ENCODE measurements at regions not wholly inside any gene's neighbourhood (a gene's known extent, or its start where the extent isn't known, plus 50 kb on each side); places are given as distances from the start of the nearest gene placed in this dataset.
A peak's percentile ranks its signal among the peaks of the same experiment; 100 is the strongest.

DNA sequence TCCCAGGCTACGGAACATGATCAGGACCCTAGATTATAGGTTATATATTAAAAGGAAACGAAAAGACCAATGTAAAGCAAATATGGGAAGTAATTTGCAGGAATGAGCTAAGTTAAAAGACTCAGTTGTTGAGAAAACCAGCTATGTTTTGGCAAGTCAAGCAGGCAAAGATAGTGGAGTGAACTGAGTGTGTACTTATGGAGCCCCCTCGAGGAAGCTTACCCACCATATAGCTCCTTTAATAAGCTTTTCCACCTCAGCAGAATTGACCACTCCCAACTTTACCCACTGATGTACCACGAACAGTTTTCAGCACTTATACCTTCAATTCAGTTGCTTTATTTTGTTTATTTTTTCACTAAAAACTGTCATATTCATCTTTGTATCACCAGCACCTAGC is 57.3 kb upstream of the PJA2 start:
- no peak overlapping the region for H3K27ac ChIP-seq (ENCODE audit: low read depth, low read length)
- no peak overlapping the region for H3K4me2 ChIP-seq (ENCODE audit: low read length)
- RAD21 ChIA-PET (ENCODE audit: low non-redundant PET in 1 of 2, low total read pairs in 2 of 2, uncharacterized antibody in 2 of 2, unreplicated experiment in 2 of 2), result no interaction called here
- no peak overlapping the region for H3K4me3 ChIP-seq (replicated peaks in 1 of 2; ENCODE audit: low read depth in 1 of 2, low read length in 2 of 2)
- CTCF ChIA-PET, result interaction anchor here (1.5 kb wide), 1 partner anchor 825 kb away, joined by 3 read pairs; no protein-coding TSS in a partner anchor
- intact Hi-C loops (cut with micrococcal nuclease), result loop anchor here (5.0 kb wide), 1 partner anchor 825 kb away; no protein-coding TSS in a partner anchor
- TF ChIP-seq ATF3 (IDR thresholded peaks at IDR 0.05) (no peak), POLR2AphosphoS5 (IDR thresholded peaks at IDR 0.05; ENCODE audit: low read depth, low read length) (no peak), EZH2 (IDR thresholded peaks at IDR 0.05) (no peak), RAD21 (IDR thresholded peaks at IDR 0.05; ENCODE audit: low read depth) (0 out of 2 replicates have a peak, but pooled peaks have one; percentile 5)
- no peaks in the 10 kb centered on the region for H3K9me2 ChIP-seq (ENCODE audit: insufficient read depth)
- DNase-seq (ENCODE audit: low read depth, low spot score), result no peak
- H3K27me3 ChIP-seq (ENCODE audit: insufficient read depth, low read length), result no peaks in the 10 kb centered on the region
- H3K4me1 ChIP-seq (ENCODE audit: control insufficient read depth in 1 of 2, insufficient read depth in 2 of 2, low read length in 2 of 2), result 0 out of 4 replicates have a peak, but pooled peaks cover 0 to 4% of the 10 kb centered on the region in 2 experiments
- no TSS peak for BruUV-seq (replicated peaks)
- POLR2A ChIA-PET, result interaction anchor here (0.6 kb wide), 1 partner anchor 67 kb away, joined by 3 read pairs; no protein-coding TSS in a partner anchor
- no peak overlapping the region for H3K9ac ChIP-seq (ENCODE audit: low read length)
- no peaks in the 10 kb centered on the region for H3K9me3 ChIP-seq (ENCODE audit: control insufficient read depth in 1 of 2, insufficient read depth in 1 of 2, low read depth in 1 of 2, low read length in 2 of 2)
- H2AFZ ChIP-seq (ENCODE audit: low read depth, low read length, poor library complexity, severe bottlenecking), result no peak overlapping the region
- H4K20me1 ChIP-seq (ENCODE audit: insufficient read depth), result no peaks in the 10 kb centered on the region
- H3K36me3 ChIP-seq (ENCODE audit: control insufficient read depth in 1 of 2, insufficient read depth in 2 of 2, low read length in 2 of 2), result no peaks in the 10 kb centered on the region
- H3K79me2 ChIP-seq (ENCODE audit: insufficient read depth, low read length), result no peaks in the 10 kb centered on the region
- no peak for ATAC-seq

All from HCT116 (cell line).